Astrocyte of the spinal cord (primary cell): ENCODE measurements at regions not wholly inside any gene's neighbourhood (a gene's known extent, or its start where the extent isn't known, plus 50 kb on each side); places are given as distances from the start of the nearest gene placed in this dataset.
A peak's percentile ranks its signal among the peaks of the same experiment; 100 is the strongest.

Source experiments
- DNase-seq: peaks from one replicate; pipeline ENCODE4 v3.0.0; 2011; ENCODE audit warnings: low read depth, low spot score
- H3K4me3 ChIP-seq: 2 replicates; pipeline ENCODE4 v1.5.1; 2011; ENCODE audit warnings: low read depth, mild to moderate bottlenecking, low read length, moderate library complexity
- in situ Hi-C: cut with HindIII; loops from 2 replicates; pipeline ENCODE4 v1.10.0; 2017; ENCODE audit warnings: low sequenced_read_pairs
- TF ChIP-seq, protein P1 (sequence below): IDR thresholded peaks from 2 replicates; pipeline ENCODE4 v1.5.1; 2012; ENCODE audit warnings: low read depth, mild to moderate bottlenecking, low read length, inconsistent platforms

DNA sequence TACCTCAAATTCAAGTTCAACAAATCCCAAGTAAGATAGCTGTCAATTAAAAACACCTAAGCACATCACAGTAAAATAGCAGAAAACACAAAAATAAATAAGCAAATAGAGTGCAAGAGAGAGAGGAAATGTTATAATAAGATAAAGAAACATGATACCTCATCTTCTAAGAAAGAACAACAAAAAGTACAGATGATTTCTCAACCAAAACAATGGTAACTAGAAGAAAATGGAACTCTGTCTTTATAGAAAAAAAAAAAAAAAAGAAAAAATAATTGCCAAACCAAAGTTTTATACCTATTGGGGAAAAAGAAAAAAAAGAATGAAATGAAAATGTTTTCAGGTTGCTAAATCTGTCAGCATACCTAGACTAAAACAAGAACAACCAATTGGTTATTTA lies 1253.5 kb upstream of the CDH2 start:
- no peak overlapping the region for H3K4me3 ChIP-seq
- in situ Hi-C loops = no loop called here
- TF ChIP-seq, protein P1, sequence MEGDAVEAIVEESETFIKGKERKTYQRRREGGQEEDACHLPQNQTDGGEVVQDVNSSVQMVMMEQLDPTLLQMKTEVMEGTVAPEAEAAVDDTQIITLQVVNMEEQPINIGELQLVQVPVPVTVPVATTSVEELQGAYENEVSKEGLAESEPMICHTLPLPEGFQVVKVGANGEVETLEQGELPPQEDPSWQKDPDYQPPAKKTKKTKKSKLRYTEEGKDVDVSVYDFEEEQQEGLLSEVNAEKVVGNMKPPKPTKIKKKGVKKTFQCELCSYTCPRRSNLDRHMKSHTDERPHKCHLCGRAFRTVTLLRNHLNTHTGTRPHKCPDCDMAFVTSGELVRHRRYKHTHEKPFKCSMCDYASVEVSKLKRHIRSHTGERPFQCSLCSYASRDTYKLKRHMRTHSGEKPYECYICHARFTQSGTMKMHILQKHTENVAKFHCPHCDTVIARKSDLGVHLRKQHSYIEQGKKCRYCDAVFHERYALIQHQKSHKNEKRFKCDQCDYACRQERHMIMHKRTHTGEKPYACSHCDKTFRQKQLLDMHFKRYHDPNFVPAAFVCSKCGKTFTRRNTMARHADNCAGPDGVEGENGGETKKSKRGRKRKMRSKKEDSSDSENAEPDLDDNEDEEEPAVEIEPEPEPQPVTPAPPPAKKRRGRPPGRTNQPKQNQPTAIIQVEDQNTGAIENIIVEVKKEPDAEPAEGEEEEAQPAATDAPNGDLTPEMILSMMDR = no peak
- DNase-seq = no peak

DNA sequence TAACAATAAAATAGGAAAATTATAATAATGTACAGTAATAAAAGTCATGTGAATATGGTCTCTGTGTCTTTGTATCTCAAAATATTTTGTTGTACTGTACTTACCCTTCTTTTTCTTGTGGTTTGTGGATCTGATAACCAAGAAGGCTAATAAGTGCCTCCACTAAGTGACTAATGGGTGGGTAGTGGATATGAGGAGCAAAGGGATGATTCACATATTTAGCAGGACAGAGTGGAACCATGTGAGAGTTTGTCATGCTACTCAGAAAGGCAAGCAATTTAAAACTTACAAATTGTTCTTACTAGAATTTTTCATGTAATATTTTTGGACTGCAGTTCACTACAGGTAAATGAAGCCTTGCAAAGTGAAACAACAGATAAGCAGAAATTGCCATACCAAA lies 1241.2 kb upstream of the CDH2 start:
- peak; percentile 49 for DNase-seq
- TF ChIP-seq, protein P1 = no peak
- no peak overlapping the region for H3K4me3 ChIP-seq
- in situ Hi-C loops = no loop called here

DNA sequence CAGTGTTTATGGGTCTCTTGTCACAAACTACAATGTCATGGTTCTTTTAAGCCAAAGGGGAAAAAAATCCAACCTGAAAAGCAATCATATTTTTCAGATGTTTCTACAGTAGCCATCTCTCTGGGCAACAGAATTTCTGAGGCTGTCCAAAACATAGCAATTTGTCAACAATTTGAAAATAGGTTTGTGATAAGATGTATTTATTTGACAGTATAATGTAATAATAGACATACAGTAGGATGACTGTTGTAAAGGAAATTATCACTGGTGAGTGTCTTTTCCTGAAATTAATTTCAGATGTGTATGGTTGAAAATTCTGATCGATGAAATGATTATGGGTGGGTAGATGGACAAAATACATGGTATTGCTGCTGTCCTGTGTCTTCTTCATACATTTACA lies 1230.1 kb upstream of the CDH2 start:
- TF ChIP-seq, protein P1 = no peak
- no peak for DNase-seq
- in situ Hi-C loops = no loop called here
- H3K4me3 ChIP-seq = no peak overlapping the region

DNA sequence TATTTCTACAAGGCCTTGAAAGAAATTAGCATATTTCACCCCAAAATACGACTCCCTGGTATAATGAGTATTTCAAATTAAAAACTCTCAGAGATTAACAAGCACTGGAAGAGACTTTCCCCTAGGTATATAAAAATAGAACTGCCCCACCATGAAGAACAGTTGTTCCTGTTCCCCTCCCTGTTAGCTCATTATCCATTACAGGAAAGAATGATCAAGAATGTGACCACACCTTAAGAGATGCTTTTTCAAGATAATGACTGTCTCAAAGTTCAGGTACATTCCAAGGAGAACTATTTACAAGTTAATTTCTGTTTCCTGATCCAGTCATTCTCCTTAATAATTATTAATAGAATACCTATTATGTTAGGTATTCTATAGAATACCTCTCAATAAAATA lies 1220.6 kb upstream of the CDH2 start:
- TF ChIP-seq, protein P1 = no peak
- in situ Hi-C loops = no loop called here
- DNase-seq = no peak
- no peak overlapping the region for H3K4me3 ChIP-seq

DNA sequence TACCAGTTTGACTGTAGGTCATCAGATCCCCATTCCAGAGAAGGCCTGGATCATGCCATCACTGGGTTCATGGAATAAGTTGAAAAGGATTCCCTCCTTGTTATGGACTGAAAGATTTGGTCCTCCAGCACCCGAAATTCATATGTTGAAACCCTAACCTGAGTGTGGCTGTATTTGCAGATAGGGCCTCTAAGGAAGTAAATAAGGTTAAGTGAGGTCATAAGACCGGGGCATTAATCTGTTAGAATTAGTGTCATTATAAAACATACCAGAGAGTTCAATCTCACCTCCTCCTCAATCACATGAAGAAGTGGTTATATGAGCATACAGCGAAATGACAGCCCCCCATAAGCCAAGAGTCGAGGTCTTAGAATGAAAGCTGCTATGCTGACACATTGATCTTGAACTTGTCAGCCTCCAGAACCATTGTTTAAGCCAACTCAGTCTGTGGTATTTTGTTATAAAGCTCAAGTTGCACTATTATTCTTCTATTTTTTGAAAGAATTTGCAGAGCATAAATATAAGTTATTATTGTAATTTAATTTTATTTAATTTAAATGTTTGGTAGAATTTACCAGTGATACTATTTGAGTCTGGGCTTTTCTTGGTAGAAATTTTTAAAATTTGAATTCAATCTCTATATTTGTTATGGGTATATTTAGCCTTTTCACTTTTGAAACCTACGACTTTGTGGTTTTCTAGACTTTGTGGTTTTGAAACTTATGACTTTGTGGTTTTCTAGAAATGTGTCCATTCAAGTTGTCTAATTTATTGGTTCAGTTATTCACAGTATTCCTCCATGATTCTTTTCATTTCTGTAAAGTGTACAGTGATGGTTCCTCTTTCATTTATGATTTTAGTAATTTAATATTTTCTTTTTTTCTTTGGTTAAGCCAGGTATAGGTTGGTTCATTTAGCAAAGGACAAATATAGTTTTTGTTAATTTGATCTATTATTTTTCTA lies 1206.7 kb upstream of the CDH2 start:
- TF ChIP-seq, protein P1 = no peak
- no peak overlapping the region for H3K4me3 ChIP-seq
- in situ Hi-C loops = no loop called here
- DNase-seq = peak; percentile 72

DNA sequence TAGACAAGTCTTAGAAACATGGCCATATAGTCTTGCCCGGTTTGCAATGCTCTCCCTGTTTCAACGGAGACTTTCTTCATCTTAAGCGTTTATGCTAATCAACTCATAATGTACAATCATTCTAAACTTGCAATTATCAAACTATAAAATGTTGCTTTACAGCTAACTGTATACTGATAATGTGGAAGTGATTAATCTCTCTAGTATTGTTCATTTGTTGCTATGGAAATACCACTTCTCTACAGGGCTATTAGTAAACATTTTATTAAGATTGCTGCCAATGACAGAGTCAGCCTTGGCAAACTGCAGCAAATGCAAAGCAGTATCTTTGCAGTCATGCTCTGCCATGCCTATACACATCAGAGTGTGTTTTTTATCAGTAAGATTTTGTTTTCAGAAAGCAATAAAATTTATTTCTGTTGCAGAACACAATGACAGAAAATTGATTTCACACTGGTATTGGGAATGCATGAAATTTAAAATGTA lies 1201.8 kb upstream of the CDH2 start:
- H3K4me3 ChIP-seq = no peak overlapping the region
- in situ Hi-C loops = no loop called here
- DNase-seq = peak; percentile 3
- TF ChIP-seq, protein P1 = no peak
